GM18907 (cell line): ENCODE measurements at regions not wholly inside any gene's neighbourhood (a gene's known extent, or its start where the extent isn't known, plus 50 kb on each side); places are given as distances from the start of the nearest gene placed in this dataset.

ENCODE experiments used
- ATAC-seq: cut with Tn5 transposase; IDR thresholded peaks from one replicate; pipeline ENCODE4 v1.9.1; 2021; ENCODE audit warnings: mild to moderate bottlenecking, moderate library complexity; ENCODE audit not compliant: unreplicated experiment

DNA sequence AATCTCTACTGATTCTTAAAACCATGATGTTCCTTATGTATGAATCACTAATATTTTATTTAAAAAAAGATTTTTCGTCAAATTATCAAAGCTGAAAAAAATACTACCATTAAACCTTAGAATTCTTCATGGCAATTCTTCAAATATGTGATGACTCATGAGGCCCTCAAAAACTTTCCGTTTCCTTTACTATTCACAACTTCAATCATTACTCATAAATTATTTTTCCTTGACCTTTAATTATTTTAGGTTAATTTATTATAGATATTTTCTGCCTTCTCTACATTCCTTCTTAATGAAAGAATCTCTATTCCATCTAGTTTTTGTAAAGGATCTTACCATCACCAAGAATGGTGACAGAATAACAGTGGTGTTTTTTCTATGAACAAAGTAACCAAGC, 162.1 kb upstream of the SOX5 start:
- no peak for ATAC-seq

DNA sequence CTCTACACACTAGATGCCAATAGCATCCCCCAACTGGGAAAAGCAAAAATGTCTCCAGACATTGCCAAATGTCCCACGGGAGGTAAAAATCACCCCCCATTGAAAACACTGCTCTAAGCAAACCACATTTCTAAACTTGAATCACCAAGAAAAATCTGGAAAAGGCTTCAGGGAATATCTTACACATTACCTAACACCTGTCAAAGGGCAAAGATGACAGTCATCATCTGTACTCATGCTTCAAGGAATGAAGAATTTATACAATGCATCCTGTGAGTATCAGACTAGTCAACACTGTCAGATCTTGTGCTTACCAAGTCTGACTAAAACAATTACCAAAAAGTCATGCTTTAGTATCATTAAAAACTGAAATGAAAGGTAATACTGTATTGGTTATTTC, 161.6 kb upstream of the SOX5 start:
- ATAC-seq, result no peak

DNA sequence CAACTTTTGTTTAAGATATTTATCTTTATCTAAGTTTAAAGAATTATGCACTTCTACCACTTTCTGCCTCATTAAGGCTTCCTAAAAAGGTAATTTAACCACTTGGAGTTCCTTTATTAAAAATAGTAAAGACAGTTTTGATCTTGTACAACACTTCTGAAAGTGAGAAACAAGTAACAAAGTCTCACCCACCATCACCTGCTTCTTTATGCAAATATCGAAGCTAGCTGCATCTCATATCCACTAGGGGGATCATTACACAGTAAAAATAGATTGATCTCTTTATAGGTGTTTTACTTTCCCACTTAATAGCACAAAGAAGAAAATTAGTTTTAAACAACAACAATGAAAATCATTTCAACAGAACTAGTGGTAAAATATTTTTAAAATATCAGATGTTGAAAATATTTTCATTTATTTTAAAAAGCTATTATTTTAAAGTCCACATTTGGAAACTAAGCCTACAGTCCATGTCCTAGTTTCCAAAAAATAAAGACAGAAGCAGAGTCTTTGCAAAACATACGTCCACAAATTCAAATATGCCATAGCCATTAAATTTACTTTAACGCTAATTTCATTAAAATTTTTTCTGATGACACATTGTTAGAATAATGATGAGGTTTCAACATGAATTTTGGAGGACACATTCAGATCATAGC, 160.0 kb upstream of the SOX5 start:
- peak; percentile 87 for ATAC-seq

DNA sequence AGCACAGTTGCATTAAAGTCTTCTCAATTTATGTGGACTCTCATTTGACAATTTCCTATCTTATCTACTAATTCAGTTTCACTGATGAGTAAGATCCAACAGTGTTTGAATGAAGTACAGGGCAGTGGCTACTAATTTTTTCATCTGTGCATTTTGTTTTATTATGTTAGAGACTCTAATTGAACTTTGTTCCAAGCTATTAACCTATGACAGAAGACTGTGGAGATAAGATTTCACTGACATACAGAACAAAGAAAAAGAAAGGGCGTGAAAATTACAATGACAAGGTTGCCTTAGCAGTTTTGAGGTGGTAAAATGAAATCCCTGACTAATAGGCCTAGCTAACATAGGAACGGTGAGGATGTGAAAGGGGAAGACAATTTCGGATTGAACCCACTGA, 153.2 kb upstream of the SOX5 start:
- no peak for ATAC-seq

DNA sequence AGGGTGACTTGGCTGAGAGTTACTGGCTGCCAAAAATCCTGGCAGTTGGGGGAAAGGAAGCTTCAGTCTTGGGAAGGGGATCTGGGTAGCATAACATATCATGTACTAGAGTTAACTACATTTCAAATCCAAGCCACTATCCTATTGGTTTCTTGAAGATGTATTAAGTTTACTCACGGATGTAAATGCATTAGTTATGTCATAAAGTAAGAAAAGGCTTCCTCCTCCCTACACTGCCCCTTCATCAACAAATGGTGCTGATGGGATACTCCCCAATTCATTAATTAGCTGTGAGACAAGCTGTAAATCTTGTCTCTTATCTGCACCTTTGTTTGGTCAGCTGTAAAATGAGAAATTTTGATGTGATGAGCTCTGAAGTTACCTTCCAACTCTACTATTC, 150.1 kb upstream of the SOX5 start:
- ATAC-seq, result no peak

DNA sequence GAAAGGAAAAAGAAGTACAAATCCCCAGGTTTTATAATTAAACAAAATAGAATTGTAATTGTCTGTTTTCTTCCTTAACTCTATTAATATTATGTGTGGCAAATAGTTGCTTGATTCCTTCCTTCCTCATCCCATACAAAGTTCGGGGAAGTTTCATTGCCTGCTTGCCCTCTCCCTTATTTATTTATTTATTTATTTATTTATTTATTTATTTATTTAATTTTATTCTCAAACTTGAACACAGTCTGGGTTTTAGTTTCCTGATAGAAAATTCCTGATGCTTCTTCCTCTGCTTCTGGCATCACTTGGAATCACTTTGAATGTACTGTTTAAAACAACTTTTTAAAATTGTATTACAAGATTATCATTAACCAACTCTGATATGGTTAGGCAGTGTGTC, 145.8 kb upstream of the SOX5 start:
- no peak for ATAC-seq

DNA sequence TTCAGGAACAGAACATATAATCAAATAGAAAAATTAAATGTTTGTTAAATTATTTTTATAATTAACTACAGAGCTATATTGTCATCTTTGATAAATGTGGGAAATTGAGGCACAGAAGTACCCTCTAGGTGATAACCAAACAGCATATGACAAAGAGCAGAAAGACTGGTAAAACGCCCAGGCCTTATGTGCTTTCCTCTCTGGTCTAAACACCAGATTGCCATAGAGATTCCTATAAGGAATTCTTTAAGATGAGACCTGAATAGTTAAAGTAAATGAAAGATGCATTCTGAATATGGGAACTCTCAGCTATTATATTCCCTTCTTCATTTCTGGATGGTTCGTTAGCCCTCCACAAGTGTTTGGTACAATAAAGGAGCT, 140.0 kb upstream of the SOX5 start:
- no peak for ATAC-seq

DNA sequence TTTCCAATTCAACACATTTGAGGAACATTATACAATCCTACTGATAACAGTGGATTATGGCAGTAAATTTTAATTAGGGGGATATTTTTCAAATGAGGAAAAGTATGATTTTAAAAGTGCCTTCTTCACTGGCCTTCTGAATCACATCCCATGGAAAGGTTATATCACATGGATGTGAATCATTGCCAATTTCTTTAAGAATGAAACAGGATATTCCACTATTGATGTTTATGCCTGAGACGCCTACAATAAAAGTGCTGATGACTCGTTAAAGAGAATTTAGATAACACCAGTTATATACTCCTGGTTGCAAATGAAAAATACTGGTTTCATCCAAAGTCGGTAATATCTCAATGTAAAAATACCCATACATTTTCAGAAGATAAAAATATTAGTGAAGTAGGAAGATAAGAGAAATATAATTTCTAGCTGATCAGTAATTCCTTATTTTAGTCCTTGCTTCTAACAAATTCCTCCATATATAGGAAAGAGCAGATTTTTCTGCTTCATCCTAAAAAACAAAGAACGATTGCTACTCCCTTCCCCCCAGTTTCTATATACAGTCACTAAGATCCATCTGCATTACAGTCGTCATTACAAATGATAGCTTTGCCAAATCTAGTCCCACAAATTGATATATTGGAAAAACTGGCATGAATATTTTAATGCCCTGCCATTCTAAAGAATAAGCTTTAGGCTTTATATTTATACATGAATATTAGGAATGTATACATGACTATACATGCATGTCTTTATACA, 139.5 kb upstream of the SOX5 start:
- no peak for ATAC-seq

DNA sequence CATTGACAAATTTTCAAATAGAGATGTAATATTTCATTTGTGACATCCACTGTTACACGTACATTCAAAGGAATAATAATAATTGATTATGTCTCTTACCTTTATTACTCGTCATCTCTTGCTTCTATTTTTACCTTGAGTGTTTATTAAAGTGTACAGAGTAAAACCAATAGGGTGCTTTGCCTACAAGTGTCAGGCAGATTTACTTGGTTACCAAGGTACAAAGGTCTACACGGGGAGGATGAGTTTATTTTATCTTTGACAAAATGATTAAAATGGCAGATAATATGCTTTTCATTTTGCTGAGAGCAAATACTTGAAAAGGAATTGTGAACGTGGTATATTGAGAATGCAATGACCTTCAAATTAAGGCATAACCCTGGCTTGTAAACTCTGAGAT, 137.8 kb upstream of the SOX5 start:
- no peak for ATAC-seq

DNA sequence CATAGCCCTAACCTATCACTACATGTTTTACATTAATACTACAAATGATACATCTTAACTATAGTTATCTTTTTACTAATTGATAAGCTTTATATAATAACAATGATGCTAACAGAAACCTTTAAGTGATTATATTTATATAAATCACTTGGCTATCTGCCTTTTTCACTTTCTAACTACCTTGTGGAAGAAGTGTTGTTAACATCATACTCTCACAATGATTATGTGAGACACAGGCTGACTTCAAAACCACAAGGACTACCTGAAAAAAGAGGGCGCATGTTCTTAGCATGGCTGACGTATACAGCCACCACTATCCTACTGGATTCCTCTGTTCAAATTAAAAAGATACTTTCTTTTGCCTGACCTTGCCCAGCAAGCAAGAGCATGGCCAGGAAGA, 135.3 kb upstream of the SOX5 start:
- ATAC-seq, result no peak

DNA sequence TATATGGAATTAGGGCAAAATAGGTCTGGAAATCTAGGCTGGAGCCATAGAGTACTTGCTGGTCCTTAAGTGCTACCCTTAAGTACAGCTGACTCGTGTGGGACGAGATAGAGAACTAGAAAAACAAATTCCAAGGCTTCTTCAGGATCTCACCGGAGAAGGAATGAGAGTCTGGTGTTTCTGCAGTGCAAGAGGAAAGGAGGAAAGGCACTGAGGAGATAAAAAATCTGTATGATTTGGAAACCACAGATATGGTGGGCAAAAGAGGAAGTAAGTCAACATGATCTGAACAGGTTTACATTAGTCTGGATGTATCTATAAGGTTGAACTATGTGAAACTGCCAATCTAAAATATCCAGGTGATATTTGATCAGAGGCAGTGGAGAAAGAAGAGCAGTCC, 134.4 kb upstream of the SOX5 start:
- no peak for ATAC-seq

DNA sequence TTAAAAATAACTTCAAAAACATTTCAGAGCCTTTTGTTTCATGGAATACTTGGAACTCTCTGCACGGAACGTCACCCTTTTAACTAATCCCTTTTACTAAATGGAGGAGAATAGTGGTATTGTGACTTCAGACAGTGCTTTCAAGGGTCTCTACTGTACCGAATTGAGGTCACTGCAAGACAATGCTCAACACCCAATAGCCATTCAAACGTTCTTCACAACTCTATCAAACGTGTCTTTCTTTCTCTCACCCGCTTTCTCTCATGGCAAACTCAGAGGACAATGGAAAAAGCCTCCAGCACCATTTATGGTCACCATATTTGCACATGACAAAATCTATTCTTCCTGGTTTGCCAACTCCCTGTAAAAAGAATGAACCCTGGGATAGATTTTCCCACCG, 132.1 kb upstream of the SOX5 start:
- ATAC-seq, result no peak

DNA sequence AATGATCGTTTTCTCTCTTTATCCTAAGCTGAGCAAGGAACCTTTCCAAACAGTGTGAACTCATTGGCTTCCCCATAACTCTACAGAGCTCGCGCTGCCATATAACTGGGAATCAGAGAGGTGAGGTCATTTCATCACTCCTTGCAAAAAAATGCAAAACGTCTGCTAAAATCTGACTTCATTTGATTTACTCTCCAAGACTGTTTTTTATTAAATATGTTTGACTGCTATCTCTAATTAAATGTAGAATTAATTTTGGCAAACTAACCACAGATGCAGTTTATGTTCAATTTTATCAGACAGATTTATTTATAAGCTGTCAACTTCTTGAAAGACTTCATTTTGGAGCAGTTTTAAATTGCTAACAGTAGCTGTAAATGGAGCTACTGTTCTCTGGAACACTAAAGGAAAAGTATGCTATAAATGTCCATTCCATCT, 131.6 kb upstream of the SOX5 start:
- no peak for ATAC-seq

DNA sequence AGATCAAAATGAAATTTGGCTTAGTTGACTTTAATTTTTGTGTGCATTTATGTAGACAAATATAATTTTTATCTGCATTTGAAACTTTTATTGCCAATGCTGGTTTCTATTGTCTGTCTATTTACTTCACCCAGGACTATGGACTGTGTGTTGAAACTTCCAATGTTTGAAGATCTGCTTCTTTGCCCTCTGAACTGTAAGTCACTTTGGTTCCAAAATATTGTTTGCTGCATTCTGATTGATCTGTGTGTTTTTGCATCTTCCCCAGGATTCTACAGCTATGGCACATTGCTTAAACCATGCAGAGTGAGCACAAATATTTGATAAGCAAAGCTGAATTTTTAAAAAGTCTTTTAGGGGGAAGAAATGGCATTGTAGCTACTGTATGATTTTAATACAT, 131.0 kb upstream of the SOX5 start:
- ATAC-seq, result no peak

DNA sequence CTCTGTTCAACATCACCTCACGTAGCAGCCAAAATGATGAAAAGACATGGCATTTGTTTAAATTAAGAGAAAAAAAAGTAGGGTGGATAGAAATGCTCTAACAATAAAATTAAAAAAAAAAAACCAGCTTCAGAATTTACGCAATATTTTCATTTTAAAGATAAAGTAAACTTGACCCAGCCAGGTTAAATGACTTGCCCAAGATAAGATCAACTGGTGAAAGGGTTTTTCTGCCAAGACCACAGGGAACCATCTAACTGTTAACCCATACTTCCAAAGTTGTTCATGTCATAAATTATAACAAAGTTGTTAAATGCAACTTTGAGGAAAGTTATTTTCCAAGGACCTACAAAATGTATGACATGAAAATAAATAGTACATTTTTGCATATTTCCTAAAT, 129.6 kb upstream of the SOX5 start:
- ATAC-seq, result no peak

DNA sequence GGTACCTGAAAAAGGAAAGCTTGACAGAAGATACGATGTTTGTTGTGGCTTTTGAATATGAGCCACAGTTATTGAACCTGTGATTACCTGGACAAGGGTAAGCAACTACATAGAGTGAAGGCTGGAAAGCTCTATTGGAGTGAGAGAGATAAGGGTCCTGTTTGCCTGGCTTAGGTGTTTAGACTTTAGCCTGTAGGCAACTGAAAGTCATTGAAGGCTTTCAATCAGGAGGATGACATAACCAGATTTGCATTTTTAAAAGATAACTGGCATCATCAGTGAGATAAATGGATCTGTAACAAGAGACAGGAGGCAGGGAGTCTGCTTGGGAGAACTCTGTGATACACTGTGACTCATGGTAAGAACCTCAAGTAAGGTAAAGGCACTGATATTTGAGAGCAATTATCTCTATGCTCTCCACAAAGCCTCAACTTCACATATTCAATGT, 128.9 kb upstream of the SOX5 start:
- no peak for ATAC-seq

DNA sequence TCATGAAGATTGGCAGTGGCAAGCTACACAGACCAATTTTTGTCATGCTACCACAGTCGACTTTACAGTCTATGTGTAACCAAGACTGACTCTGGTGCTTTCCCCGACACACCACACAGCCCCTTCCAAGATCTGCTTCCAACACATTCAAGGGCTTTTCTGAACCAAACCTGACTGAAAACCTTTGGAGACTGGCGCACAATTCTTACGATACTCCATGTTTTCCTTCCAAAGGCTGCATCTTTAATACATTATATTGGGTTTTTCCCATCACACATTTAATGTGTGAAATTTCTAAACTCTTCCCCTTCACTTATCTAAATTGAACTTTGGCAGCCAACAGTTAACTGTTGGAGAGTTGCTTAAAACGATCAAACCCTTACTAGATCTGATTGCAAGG, 127.7 kb upstream of the SOX5 start:
- ATAC-seq, result no peak

DNA sequence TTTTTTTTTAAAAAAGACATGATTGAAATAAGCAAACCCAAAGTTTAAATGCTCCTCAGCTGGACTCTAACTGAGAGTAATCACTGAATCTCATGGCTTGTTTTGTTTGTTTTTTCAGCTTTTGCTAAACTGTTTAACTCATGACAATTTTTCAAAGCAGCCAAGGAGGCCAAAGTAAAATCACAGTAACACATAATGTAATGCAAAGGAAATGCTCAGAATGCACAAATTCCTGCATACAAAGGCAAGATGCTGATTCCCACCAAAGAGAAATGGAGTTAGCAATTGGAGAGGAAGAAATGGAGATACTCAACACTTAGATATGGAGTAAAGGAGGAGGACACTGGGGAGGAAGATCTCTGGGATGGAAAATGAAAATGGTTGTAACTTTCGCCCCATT, 126.2 kb upstream of the SOX5 start:
- no peak for ATAC-seq

DNA sequence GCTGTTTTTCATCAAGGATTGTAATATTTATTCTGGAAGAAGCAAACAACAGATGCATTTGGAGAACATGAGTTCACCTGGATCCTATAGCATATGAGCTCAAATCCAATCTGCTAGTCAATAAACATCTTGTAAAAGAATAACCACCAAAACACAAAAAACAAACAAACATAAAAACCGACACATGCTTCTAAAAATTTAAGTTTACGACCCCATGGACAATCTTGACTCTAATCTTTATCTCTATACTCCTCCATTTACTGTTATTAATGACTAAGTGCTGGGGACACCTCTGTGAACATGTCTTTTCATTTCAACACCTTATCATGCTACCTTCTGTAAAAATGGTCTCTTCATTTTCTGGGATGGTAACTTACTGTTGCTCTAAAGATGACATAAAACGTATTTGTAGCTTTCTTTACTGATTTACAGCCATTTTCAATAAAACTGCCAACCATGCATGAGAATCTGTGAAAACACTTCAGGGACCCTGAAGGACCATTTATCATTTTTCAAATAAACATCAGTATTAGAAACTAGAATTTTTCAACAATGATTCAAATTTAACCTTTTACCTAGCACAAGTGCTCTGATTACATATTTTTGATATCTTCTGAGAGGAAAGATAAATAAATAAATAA, 123.8 kb upstream of the SOX5 start:
- ATAC-seq, result no peak

DNA sequence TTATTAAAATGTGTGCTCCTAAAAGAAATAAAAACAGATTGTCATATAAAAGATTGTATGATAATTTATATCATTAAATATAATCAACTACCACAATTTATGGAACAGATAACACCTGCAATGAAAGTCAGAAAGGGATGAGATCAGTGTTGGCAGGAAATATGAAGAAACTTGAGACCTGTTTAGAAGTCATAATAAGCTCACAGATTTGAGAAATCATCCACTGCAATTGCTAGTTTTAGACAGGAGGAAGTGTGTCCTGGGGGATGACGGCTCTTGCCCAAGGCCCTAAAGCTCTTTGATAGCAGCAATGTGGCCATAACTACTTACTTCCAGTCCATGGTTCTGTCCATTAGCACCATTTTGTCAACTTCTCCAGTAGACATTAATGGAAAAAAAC, 122.8 kb upstream of the SOX5 start:
- ATAC-seq, result no peak

DNA sequence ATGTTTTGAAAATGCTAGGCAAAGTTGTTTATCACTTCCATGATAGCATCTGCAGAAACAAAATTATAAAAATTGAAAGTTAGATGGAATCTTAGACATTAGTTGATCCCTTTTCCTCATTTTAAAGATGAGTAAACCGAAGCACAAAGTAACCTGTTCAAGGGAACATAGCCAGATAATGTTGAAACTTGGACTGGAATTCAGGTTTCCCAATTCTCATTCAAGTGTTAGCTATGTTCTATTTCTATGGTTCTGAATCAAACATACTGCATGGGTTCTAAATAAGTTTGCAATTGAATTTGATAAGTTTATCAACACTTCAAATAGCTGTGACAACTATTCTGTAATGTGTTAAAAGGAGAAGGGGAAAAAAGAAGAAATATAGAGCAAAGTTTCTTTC, 122.4 kb upstream of the SOX5 start:
- no peak for ATAC-seq
